ENCODE measurements at regions not wholly inside any gene's neighbourhood (a gene's known extent, or its start where the extent isn't known, plus 50 kb on each side); places are given as distances from the start of the nearest gene placed in this dataset.

GRCh38 chr15:81942655-81943195 lies 103.1 kb downstream of the MEX3B start:
- H3K79me2 ChIP-seq (ENCODE audit: insufficient read depth, low read depth): no peaks in the 10 kb centered on the region
- no peaks in the 10 kb centered on the region for H3K36me3 ChIP-seq (ENCODE audit: insufficient read depth)
- no peaks in the 10 kb centered on the region for H3K4me1 ChIP-seq (ENCODE audit: low read depth, poor library complexity, severe bottlenecking)
- H3K27me3 ChIP-seq (ENCODE audit: insufficient read depth, low read depth): no peaks in the 10 kb centered on the region
- no peak overlapping the region for H3K4me3 ChIP-seq (IDR thresholded peaks at IDR 0.05; ENCODE audit: insufficient read depth, low read depth, low read length)
- H3K4me2 ChIP-seq: no peak overlapping the region
- no peak overlapping the region for H2AFZ ChIP-seq (ENCODE audit: low read depth)
- TF ChIP-seq CTCF (conservative IDR thresholded peaks at IDR 0.05; ENCODE audit: low read depth, low read length): no peak
- no peak overlapping the region for H3K9ac ChIP-seq
- H3K27ac ChIP-seq: no peak overlapping the region
- no peaks in the 10 kb centered on the region for H4K20me1 ChIP-seq (ENCODE audit: insufficient read depth)

DNA sequence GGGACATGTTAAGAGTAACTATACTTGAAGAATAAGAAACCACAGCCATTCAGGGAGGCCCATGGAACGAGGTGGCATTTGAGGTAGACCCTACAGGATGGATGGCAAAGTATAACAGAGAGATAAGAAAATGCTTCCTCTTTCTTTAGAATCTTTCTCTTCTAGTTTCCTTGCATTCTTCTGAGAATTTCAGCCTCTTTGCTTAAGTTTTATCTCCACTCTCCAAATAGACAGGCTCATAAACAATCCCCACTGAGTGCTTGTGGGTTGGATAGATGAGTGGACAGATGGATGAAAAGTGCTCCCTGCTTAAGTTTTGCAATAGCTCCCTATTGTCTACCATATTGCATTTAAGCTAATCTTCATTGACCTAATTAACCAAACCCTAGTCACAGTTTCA lies 103.7 kb downstream of the MEX3B start:
- H2AFZ ChIP-seq (ENCODE audit: low read depth): no peak overlapping the region
- no peak overlapping the region for H3K27ac ChIP-seq
- H3K4me2 ChIP-seq: no peak overlapping the region

GRCh38 chr15:81941479-81941878 lies 104.3 kb downstream of the MEX3B start:
- no peak for TF ChIP-seq CTCF (conservative IDR thresholded peaks at IDR 0.05; ENCODE audit: low read depth, low read length)
- H3K27ac ChIP-seq: no peak overlapping the region
- no peaks in the 10 kb centered on the region for H3K36me3 ChIP-seq (ENCODE audit: insufficient read depth)
- H3K4me3 ChIP-seq (IDR thresholded peaks at IDR 0.05; ENCODE audit: insufficient read depth, low read depth, low read length): no peak overlapping the region
- H3K4me2 ChIP-seq: no peak overlapping the region
- no peaks in the 10 kb centered on the region for H4K20me1 ChIP-seq (ENCODE audit: insufficient read depth)
- H3K79me2 ChIP-seq (ENCODE audit: insufficient read depth, low read depth): no peaks in the 10 kb centered on the region
- no peaks in the 10 kb centered on the region for H3K4me1 ChIP-seq (ENCODE audit: low read depth, poor library complexity, severe bottlenecking)
- H3K9ac ChIP-seq: no peak overlapping the region
- no peak overlapping the region for H2AFZ ChIP-seq (ENCODE audit: low read depth)
- no peaks in the 10 kb centered on the region for H3K27me3 ChIP-seq (ENCODE audit: insufficient read depth, low read depth)

More for the DNA sequence above, 103.7 kb downstream of the MEX3B start:
- Histone ChIP-seq H4K20me1 (ENCODE audit: insufficient read depth) (no peaks in the 10 kb centered on the region), H3K4me3 (IDR thresholded peaks at IDR 0.05; ENCODE audit: insufficient read depth, low read depth, low read length) (no peak overlapping the region), H3K79me2 (ENCODE audit: insufficient read depth, low read depth) (no peaks in the 10 kb centered on the region), H3K4me1 (ENCODE audit: low read depth, poor library complexity, severe bottlenecking) (no peaks in the 10 kb centered on the region), H3K9ac (no peak overlapping the region), H3K27me3 (ENCODE audit: insufficient read depth, low read depth) (no peaks in the 10 kb centered on the region), H3K36me3 (ENCODE audit: insufficient read depth) (no peaks in the 10 kb centered on the region)
- TF ChIP-seq CTCF (conservative IDR thresholded peaks at IDR 0.05; ENCODE audit: low read depth, low read length): no peak

GRCh38 chr15:81940467-81941451 lies 105.1 kb downstream of the MEX3B start:
- Histone ChIP-seq H3K27me3 (ENCODE audit: insufficient read depth, low read depth) (no peaks in the 10 kb centered on the region), H3K27ac (no peak overlapping the region), H3K36me3 (ENCODE audit: insufficient read depth) (no peaks in the 10 kb centered on the region), H2AFZ (ENCODE audit: low read depth) (no peak overlapping the region), H4K20me1 (ENCODE audit: insufficient read depth) (no peaks in the 10 kb centered on the region), H3K4me2 (no peak overlapping the region), H3K4me3 (IDR thresholded peaks at IDR 0.05; ENCODE audit: insufficient read depth, low read depth, low read length) (no peak overlapping the region), H3K4me1 (ENCODE audit: low read depth, poor library complexity, severe bottlenecking) (no peaks in the 10 kb centered on the region), H3K79me2 (ENCODE audit: insufficient read depth, low read depth) (no peaks in the 10 kb centered on the region), H3K9ac (no peak overlapping the region)
- TF ChIP-seq CTCF (conservative IDR thresholded peaks at IDR 0.05; ENCODE audit: low read depth, low read length): no peak

All from KMS-11 (cell line).